ENCODE measurements at regions not wholly inside any gene's neighbourhood (a gene's known extent, or its start where the extent isn't known, plus 50 kb on each side); places are given as distances from the start of the nearest gene placed in this dataset.

DNA sequence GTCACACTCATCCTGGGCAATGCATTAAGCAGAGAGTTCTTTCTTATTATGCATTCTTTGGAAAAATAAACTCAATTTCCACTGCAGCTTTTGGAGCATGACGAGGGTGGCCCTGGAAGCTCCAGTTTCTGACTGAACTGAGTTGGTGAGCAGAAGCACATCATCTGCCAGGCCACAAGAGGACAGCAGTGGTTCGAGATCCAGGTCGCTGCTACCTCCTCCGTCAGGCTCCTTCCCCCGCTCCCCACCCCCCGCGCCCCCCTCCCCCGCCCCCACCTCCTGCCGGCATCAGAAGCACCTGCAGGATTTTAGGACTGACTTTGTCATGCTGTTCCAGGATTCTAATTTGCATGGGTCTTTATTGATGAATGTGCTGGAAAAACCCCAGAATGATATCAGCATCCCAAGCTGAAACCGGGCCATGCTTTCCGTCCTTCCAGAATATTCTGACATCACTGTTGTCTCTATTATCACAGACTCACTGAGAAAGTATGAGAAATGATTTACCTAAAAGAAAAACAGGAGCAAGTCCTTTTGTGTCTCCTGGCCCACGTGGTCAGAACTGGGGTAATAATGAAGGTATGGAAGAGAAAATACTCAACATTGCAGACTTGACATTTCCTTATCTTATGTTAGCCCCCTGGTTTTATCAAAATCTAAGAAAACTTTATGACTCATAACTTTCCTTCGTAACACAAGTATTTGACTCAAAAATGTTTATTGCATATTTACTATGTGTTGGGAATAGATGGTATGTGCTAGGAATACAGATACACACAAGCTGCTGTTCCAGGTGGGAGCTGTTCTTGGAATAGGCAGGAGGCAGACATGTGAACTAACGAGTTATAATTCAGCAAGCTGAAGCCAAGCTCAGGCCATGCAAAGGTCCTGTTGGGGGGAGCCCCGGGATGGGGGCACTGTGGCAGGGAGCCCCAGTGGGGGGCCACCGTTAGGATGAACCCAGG is 220.2 kb upstream of the EXOC2 start:
- DNase-seq (ENCODE audit: low read depth), result peak; percentile 81
- Histone ChIP-seq H3K27me3 (replicated peaks; ENCODE audit: control insufficient read depth, insufficient read depth, low read length) (peaks cover 45% of the 10 kb centered on the region), H3K4me1 (ENCODE audit: control insufficient read depth, insufficient read depth, low read length) (no peaks in the 10 kb centered on the region), H3K9me3 (ENCODE audit: control insufficient read depth, low read length) (peaks cover 9% of the 10 kb centered on the region), H3K36me3 (ENCODE audit: control insufficient read depth, insufficient read depth, low read length, severe bottlenecking) (no peaks in the 10 kb centered on the region), H3K4me3 (ENCODE audit: low read length) (no peak overlapping the region), H3K9ac (ENCODE audit: low read length) (no peak overlapping the region)

DNA sequence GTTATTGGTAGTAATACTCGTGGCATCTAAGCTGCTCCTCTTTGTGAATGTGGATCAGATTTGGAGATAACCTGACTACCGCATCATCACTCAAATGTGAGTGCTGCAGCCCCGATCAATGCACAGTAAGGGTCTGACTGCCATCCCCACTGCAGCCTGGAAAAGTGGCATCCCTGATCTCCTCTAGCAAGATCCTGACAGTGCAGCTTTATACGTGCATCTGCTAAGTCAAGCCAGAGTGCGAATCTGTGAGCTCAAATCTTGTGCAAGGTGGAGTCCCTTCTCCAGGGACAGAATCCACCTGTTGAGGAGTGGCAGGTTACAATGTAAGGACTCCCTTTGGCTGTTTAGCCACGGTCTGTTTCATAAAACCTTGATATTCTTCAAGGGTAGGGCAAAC is 215.0 kb upstream of the EXOC2 start:
- no peak overlapping the region for H3K4me3 ChIP-seq (ENCODE audit: low read length)
- H3K4me1 ChIP-seq (ENCODE audit: control insufficient read depth, insufficient read depth, low read length), result peaks cover 4% of the 10 kb centered on the region
- no peak overlapping the region for H3K9ac ChIP-seq (ENCODE audit: low read length)
- DNase-seq (ENCODE audit: low read depth), result no peak
- peaks cover 33% of the 10 kb centered on the region for H3K27me3 ChIP-seq (replicated peaks; ENCODE audit: control insufficient read depth, insufficient read depth, low read length)
- no peaks in the 10 kb centered on the region for H3K9me3 ChIP-seq (ENCODE audit: control insufficient read depth, low read length)
- H3K36me3 ChIP-seq (ENCODE audit: control insufficient read depth, insufficient read depth, low read length, severe bottlenecking), result no peaks in the 10 kb centered on the region

DNA sequence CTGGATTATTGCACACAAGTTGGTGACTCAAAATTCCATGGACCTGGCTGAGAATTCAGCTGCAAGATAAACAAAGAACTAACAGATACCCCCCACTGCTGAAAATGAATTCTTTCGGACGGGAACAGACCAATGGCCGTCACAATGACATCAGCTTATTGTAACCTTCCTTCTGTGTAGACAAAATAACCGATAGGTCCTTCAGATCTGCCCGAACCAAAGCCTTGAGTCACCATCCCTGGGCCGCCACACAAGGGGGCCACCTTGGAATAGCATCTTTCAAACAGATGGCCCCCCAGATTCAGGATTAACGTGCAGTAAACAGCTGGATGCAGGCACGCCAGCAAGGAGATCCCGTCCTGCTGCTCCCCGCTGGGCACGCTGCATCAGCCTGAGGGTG is 214.0 kb upstream of the EXOC2 start:
- no peak for DNase-seq (ENCODE audit: low read depth)
- Histone ChIP-seq H3K27me3 (replicated peaks; ENCODE audit: control insufficient read depth, insufficient read depth, low read length) (peaks cover 25% of the 10 kb centered on the region), H3K9me3 (ENCODE audit: control insufficient read depth, low read length) (no peaks in the 10 kb centered on the region), H3K36me3 (ENCODE audit: control insufficient read depth, insufficient read depth, low read length, severe bottlenecking) (no peaks in the 10 kb centered on the region), H3K9ac (ENCODE audit: low read length) (no peak overlapping the region), H3K4me1 (ENCODE audit: control insufficient read depth, insufficient read depth, low read length) (peaks cover 4% of the 10 kb centered on the region), H3K4me3 (ENCODE audit: low read length) (no peak overlapping the region)

DNA sequence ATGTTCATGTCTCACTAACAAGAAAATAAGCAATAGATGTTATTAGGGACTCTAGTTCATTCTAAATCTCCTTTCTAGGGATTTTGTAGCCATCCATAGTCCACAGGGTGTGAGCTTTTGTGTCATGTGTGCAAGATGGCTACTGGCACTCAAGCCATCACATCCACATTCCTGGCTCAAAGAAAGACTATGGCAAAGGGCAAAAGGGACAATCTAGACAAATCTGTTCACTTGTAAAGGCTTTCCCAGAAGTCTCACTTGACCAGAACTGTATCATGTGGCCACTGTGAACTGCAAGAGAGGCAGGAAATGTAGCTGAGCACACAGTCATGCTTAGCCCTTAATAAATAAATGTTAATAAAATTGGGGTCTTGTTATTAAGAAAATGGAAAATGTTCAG is 212.6 kb upstream of the EXOC2 start:
- DNase-seq (ENCODE audit: low read depth), result no peak
- no peaks in the 10 kb centered on the region for H3K36me3 ChIP-seq (ENCODE audit: control insufficient read depth, insufficient read depth, low read length, severe bottlenecking)

DNA sequence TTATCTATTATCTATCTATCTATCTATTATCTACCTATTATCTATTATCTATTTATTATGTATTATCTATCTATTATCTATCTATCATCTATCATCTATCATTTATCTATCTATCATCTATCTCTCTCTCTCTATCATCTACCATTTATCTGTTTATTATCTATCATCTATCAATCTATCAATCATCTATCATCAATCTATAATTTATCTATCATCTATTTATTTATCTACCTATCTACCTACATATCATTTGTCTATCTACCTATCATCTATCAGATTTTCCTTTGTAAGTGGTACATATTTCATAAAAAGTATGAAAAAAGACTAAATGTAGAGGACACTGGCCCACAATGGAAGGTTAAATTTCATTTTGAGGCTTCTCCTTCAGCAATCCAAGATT is 212.1 kb upstream of the EXOC2 start:
- Histone ChIP-seq H3K36me3 (ENCODE audit: control insufficient read depth, insufficient read depth, low read length, severe bottlenecking) (no peaks in the 10 kb centered on the region), H3K9me3 (ENCODE audit: control insufficient read depth, low read length) (no peaks in the 10 kb centered on the region), H3K4me1 (ENCODE audit: control insufficient read depth, insufficient read depth, low read length) (peaks cover 4% of the 10 kb centered on the region), H3K27me3 (replicated peaks; ENCODE audit: control insufficient read depth, insufficient read depth, low read length) (peaks cover 26% of the 10 kb centered on the region), H3K4me3 (ENCODE audit: low read length) (no peak overlapping the region), H3K9ac (ENCODE audit: low read length) (no peak overlapping the region)
- DNase-seq (ENCODE audit: low read depth), result no peak

More for the DNA sequence above, 212.6 kb upstream of the EXOC2 start:
- peaks cover 4% of the 10 kb centered on the region for H3K4me1 ChIP-seq (ENCODE audit: control insufficient read depth, insufficient read depth, low read length)
- no peak overlapping the region for H3K9ac ChIP-seq (ENCODE audit: low read length)
- H3K9me3 ChIP-seq (ENCODE audit: control insufficient read depth, low read length), result no peaks in the 10 kb centered on the region
- peaks cover 23% of the 10 kb centered on the region for H3K27me3 ChIP-seq (replicated peaks; ENCODE audit: control insufficient read depth, insufficient read depth, low read length)
- no peak overlapping the region for H3K4me3 ChIP-seq (ENCODE audit: low read length)

DNA sequence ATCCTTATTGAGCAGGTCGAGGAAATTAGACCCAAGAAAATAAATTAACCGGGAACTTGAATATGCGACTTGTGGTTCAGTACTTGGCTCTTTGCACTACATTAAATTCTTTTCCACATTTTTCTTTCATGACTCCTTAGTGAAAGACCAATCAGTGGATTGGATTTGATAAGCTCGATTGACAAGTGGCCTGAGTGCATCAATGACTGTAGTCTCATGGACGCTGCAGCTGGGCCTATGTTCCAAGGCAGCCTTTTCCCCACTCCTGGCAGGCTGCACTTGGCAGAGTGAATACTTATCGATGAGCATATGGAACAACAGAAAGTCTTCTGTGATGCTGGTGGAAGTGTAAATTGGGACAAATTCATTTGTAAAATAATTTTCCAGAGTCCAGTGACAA is 210.8 kb upstream of the EXOC2 start:
- Histone ChIP-seq H3K9me3 (ENCODE audit: control insufficient read depth, low read length) (no peaks in the 10 kb centered on the region), H3K4me3 (ENCODE audit: low read length) (no peak overlapping the region), H3K27me3 (replicated peaks; ENCODE audit: control insufficient read depth, insufficient read depth, low read length) (peaks cover 32% of the 10 kb centered on the region), H3K4me1 (ENCODE audit: control insufficient read depth, insufficient read depth, low read length) (peaks cover 4% of the 10 kb centered on the region), H3K36me3 (ENCODE audit: control insufficient read depth, insufficient read depth, low read length, severe bottlenecking) (no peaks in the 10 kb centered on the region), H3K9ac (ENCODE audit: low read length) (no peak overlapping the region)
- DNase-seq (ENCODE audit: low read depth), result peak; percentile 8

DNA sequence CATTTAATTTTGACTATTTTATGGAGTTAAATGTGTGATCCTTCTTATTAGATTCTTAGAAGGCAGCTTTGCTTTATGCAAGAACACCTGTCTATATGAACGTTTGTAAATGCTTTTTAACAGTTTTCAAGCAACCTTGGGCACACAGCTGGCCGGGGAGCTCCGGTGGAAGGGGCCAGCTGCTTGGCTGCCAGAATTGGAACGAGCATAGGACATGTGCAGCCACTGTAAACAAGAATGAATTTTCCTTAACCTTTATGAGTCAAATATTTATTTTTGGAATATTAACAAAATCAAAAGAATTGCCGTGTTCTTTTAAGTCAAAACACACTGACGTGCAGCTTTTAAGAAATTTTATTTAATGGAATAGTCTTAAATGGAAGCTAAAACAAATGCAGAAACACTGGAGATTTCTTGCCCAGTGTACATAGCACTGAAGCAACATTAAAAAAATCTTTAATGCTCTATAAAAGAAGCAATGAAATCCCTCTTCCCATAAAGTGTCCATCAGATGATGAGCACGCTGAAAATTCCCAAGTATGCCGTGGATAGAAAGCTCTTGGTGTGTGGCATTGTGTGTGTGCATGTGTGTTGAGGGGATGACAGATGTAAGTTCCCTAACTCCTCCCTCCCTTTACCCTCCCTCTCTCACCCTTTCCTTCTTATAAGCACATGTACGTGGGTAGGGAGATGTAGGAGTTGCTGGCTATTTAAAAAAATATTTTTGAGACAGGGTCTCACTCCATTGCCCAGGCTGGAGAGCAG is 208.9 kb upstream of the EXOC2 start:
- Histone ChIP-seq H3K36me3 (ENCODE audit: control insufficient read depth, insufficient read depth, low read length, severe bottlenecking) (no peaks in the 10 kb centered on the region), H3K9me3 (ENCODE audit: control insufficient read depth, low read length) (no peaks in the 10 kb centered on the region), H3K4me1 (ENCODE audit: control insufficient read depth, insufficient read depth, low read length) (peaks cover 4% of the 10 kb centered on the region), H3K9ac (ENCODE audit: low read length) (no peak overlapping the region), H3K4me3 (ENCODE audit: low read length) (no peak overlapping the region), H3K27me3 (replicated peaks; ENCODE audit: control insufficient read depth, insufficient read depth, low read length) (peaks cover 34% of the 10 kb centered on the region)
- no peak for DNase-seq (ENCODE audit: low read depth)

DNA sequence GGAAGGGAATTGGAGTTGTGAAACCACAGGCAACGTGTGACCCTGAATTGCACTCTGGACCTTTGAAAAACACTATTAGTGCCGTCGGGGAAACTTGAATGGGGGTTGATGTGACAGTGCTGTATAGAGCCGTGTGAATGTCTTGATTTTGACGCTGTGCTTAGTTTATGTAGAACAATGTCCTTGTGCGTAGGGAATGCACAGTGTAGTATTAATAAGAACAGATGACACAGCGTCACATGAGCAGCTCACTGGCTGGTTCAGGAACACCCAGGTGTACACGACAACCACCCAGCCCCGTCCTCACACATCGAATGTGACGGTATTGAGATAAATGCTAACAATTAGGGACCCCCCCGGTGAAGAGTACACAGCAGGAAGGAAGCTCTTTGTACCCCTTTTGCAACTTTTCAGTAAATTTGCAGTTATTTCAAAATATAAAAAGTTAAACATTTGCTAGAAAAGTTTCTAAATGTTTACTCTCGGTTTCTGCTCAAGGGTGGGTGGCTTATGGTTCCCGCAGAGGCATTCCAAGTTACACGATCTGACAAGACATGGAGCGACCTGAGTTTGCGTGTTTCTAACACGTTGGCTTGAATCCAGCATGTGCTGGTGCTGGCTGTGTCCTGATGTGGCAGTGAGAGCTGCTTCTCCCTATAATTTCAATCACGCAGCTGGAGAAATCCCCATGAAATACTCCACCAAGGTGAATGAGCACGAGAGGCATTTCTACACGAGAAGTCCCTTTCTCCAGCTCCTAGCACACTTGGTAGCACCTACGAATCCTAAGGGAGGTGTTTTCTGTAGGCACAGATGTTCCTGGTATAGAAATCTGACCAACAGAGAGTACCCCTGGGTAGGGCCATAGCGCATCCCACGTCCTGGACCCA is 208.0 kb upstream of the EXOC2 start:
- no peaks in the 10 kb centered on the region for H3K36me3 ChIP-seq (ENCODE audit: control insufficient read depth, insufficient read depth, low read length, severe bottlenecking)
- H3K27me3 ChIP-seq (replicated peaks; ENCODE audit: control insufficient read depth, insufficient read depth, low read length), result peaks cover 34% of the 10 kb centered on the region
- no peak overlapping the region for H3K4me3 ChIP-seq (ENCODE audit: low read length)
- H3K9ac ChIP-seq (ENCODE audit: low read length), result no peak overlapping the region
- no peak for DNase-seq (ENCODE audit: low read depth)
- peaks cover 4% of the 10 kb centered on the region for H3K4me1 ChIP-seq (ENCODE audit: control insufficient read depth, insufficient read depth, low read length)
- H3K9me3 ChIP-seq (ENCODE audit: control insufficient read depth, low read length), result no peaks in the 10 kb centered on the region

DNA sequence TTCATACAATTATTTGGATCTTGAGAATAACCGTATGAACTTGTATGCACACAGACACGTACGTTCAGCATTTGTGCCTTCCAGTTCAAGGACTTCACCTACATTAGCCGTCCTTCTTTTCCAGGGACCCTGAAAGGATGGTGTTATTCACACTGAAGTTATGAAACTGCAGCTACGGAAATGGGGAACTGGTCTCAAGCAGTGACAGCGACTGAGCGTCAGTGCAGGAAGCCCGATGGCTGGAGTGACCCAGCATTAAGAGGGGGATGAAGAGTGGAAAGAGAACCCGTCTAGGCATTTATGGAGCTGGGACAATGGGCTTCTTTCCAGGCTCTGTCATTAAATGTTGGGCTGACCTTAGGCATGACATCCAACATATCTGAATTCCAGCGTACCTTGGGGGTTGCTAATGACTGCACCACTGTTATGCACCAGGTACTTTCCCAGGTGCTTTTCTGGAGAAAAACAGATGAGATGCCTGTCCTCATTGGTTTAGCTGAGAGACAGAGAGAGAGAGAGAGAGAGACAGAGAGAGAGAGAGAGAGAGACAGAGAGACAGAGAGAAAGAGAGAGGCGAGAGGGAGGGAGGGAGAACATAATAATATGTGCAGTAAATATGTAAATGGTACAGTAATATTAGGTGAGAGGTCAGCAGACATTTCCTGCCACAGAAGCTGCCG is 204.7 kb upstream of the EXOC2 start:
- Histone ChIP-seq H3K9ac (ENCODE audit: low read length) (no peak overlapping the region), H3K36me3 (ENCODE audit: control insufficient read depth, insufficient read depth, low read length, severe bottlenecking) (no peaks in the 10 kb centered on the region), H3K27me3 (replicated peaks; ENCODE audit: control insufficient read depth, insufficient read depth, low read length) (peaks cover 34% of the 10 kb centered on the region), H3K4me3 (ENCODE audit: low read length) (no peak overlapping the region), H3K9me3 (ENCODE audit: control insufficient read depth, low read length) (no peaks in the 10 kb centered on the region), H3K4me1 (ENCODE audit: control insufficient read depth, insufficient read depth, low read length) (no peaks in the 10 kb centered on the region)
- DNase-seq (ENCODE audit: low read depth), result no peak

DNA sequence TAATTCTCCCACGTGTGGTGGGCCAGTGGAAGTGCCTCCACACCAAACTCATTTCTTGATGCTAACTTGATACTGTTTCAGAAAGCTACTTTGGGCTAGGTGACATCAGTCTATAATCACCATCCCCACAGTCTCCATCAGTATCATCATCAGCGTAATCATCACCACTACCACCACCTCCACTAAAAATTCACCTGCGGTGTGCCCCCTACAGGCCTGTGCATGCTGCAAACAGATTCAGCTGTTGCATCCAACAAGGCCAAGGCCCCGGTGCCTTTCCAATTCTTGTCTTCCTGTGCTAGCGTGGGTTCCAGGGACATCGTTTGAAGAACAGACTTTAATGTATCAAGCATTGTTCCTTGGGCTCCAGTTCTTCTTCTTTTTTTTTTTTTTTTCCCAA is 201.3 kb upstream of the EXOC2 start:
- Histone ChIP-seq H3K36me3 (ENCODE audit: control insufficient read depth, insufficient read depth, low read length, severe bottlenecking) (no peaks in the 10 kb centered on the region), H3K9ac (ENCODE audit: low read length) (no peak overlapping the region), H3K4me1 (ENCODE audit: control insufficient read depth, insufficient read depth, low read length) (no peaks in the 10 kb centered on the region), H3K4me3 (ENCODE audit: low read length) (no peak overlapping the region), H3K9me3 (ENCODE audit: control insufficient read depth, low read length) (no peaks in the 10 kb centered on the region), H3K27me3 (replicated peaks; ENCODE audit: control insufficient read depth, insufficient read depth, low read length) (peaks cover 23% of the 10 kb centered on the region)
- DNase-seq (ENCODE audit: low read depth), result no peak
